Stimulated activated CD4-positive, alpha-beta T cell treated with anti-CD3 and anti-CD28 coated beads, Interleukin-4, amount 100 ng/mL, for 1 hour (primary cell): ENCODE measurements at regions not wholly inside any gene's neighbourhood (a gene's known extent, or its start where the extent isn't known, plus 50 kb on each side); places are given as distances from the start of the nearest gene placed in this dataset.

Experiments used
- DNase-seq: peaks from one replicate; pipeline ENCODE4 v3.0.0-alpha.2; 2020

DNA sequence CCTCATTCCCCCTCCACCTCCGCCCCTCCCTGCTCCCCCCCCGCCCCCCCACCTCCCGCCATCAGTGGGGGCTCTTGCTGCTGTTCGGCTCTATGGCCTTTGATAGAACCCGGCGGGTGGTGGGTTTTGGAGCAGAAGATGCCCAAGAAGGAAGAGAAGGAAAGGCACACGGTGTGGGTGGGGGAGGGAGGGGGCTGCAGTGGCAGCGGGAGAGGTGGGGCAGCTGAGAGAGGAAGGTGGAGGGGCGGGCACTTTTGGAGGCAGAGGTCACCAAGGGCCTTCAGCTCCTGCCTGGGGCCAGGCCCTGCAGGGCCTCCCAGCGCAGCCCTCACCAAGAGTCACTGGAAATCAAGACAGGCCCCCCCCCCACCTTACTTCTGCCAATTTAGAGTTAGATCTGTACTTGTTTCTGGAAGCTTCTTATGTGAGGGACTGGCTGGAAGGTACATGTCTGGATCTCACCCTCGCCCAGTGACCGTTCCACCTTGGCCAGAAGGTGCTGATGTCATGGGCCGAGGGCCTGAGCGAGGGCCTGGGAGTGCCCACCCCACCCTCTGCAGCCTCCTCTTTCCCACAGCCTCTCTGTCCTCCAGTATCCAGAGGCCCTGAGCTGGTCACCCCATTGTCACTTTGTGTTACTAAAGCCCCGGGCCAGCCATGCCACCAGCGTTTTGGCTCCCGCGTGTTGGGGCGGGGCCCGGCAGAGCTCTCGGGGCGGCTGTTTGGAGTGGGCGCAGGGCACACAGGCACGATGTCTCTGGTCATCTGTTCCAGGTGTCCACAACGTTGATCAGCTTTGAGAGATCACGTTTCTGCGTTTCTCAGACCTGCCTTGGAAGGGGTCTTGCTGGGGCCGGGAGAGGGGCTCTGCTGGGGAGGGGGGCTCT, 153.9 kb downstream of the KIF26A start:
- no peak for DNase-seq

DNA sequence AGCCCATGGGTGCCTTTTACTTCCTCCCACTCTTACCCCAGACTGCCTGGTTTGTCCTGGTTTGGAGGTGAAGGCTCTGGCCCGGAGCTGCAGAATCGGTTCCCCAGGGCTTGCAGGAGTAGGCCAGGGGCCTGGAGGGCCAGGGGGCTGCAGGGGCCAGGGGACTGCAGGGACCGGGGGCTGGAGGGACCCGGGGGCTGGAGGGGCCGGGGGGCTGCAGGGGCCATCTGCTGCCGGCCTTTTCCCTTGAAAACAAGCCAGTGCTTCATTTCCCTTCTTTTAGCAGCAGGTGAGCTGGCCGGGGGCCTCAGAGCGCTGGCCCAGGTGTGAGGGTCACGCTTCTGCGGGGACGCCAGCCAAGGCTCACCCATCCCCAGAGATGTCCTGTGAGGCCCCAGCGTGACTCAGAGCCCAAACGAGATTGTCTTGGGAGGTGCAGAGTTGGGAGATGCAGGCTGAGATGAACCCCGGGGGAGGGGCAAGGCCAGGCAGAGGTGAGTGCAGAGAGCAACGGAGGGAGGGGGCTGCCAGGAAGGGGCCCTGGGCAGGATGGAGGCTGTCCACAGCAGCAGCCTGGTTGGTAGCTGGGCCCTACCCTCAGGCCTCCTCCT, 154.9 kb downstream of the KIF26A start:
- DNase-seq = no peak

GRCh38 chr14:104293851-104294627, 155.7 kb downstream of the KIF26A start:
- DNase-seq = no peak

DNA sequence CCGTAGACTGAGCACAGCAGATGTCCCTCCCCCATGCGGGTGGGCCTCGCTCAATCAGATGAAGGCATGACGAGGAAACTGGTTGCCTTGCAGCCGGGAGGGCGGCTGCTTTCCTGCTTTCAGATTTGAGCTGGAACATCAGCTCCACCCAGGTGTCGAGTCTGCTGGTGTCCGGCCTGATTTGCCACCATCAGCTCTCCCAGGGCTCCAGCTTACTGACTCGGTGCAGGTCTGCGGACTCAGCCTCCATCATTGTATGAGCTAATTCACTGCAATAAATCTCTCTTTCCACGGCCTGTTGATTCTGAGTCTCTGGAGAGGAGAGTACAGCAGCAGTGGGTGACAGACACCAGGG, 156.2 kb downstream of the KIF26A start:
- DNase-seq = no peak

DNA sequence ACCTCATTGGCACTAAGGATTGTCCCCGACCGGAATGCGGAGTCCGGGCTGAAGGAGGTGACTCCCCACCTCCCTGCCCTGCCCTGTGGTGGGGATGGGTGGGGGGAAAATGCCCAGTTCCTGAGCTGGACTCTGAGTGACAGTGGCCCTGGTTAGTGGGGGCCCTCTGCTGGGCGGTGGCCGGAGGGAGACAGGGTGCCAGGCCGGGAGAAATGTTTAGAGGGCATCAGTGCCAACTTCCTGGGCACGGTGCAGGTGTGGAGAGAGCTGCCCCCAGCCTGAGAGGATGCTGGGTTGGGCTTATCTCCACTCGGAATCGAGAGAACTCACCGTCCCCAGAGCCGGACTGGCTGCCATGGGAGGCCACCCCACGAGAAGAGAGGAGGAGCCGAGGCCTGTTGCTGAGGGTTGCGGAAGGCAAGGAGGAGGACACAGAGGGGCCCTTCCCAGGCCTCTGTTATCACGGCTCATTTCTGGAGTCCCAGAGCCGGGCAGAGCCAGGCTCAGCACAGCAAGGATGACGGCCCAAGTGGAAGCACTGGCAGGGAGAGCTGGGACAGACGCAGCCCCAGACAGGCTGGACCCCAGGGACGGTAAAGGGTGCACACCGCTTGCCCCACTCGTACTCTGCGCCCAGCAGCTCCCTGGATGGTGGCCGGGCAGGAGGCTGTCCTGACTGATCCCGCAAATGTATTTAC, 156.7 kb downstream of the KIF26A start:
- DNase-seq = no peak

DNA sequence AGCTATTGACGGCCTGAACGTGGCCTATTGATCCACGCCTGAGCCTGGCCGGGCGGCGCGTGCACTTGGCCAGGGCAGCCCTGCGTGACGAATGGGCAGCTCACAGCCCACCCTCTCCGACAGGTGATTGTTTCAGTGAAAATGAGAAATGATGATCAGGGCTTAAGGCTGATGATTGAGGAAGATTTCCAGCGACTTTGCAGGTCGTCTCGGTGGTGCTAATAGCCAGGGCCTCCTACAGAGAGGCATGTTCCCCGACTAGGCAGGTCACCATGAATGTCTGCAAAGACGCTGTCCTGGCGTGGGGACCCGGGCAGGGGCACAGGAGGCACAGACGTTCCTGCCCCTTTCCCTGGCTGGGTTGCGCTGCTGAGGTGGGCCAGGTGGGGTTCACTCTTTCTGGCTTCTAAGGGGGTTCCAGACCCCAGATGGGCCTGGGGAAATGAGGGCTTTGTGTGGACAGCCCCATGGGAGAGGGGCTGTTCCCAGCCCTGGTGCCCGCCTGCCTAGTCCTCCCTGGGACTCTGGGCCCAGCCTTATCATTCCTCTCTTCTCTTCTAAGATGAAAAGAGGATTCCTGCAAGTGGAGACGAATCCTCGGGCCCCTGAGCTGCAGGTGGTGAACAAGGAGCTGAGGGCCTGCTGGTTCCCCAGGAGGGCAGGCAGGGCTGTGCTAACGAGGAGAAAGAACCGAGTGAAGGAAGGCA, 157.4 kb downstream of the KIF26A start:
- DNase-seq = no peak

DNA sequence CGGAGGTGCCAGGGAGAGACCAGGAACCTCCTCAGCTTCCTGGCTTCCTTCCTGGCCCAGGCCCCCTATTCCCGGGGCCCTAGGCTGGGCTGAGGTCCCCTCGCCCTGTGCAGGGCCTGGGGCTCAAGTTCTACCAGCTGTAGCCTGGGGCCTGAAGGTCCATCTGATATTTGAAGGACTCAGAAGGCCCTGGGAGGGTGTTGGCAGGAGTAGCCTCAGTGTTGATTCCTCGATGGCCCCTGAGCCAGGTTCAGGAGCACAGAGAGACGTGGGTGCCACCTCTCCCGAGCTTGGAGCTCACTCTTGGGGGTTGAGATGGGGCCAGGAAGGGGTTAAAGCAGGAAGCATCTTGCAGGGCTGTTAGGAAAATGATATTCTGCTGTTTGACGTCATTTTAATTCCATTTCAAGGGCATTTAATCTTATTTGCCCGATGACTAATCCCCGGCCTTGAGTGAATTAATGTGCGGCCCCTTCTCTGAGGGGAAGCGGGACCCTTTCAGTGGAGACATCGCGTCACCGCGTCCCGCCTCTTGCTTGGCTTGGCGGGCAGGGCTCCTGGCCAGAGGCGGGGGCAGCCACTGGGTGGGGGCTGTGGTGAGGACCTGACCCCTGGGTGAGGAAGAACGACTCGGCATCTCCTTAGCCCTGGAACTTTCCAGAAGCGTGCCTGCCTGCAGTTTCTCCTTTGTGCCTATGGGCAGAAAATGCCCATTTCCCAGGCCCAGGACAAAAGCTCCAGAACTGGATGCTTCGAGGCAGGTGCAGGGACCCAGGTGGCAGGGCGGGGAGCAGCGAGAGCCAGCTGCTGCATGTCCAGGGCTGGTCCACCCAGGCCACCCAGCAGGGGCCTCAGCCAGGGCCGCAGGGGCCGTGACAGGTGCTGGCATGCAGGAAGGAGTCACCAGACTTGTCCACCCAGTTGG, 158.3 kb downstream of the KIF26A start:
- no peak for DNase-seq

DNA sequence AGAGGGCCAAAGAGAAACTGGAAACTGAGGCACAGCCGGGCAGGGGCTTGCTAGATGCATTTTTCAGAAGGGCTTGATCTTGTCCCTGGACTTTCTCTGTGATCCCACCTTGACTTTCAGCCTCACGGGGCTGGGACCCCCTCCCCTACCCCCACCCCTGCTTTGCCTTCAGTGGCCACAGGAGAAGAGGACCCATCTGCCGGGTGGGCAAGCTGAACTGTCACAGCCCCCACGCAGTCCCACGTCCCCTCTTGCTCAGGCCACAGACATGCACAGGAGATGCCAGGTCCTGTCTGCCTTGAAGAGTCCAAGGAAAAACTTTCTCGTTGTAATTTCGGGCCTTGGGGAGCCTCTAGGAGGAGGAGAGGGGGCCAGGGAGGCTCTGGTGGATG, 158.9 kb downstream of the KIF26A start:
- no peak for DNase-seq

DNA sequence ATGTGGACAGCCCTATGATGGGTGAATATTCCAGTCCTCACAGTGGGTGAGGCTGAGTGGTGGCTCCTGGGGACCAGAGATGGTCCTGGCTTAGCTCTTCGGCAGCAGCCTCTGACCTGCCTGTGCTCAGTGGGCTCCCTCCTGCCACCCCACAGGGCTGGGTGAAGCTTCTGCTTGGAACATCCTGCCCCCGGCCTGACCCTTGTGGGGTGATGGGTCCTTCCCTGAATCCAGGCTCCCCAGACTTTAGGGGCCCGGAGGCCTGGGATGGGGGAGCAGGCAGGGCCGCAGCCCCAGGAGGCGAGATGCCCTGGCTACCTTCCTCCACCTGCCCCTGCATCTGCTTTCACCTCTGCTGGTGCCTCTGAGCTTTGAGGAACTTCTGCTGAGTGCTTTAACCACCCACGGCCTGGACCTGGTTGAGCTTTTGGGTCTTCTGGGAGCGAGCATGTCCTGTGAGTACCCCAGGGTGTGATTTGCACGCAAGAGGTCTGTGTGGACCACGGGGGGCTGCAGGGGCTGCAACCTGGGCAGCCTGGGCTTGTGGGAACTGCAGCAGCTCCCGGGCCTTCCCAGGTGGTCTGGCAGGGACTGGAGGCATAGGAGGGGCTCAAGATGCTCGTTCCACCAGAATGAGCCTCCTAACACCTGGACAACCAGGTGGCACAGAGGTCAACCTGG, 159.5 kb downstream of the KIF26A start:
- no peak for DNase-seq

DNA sequence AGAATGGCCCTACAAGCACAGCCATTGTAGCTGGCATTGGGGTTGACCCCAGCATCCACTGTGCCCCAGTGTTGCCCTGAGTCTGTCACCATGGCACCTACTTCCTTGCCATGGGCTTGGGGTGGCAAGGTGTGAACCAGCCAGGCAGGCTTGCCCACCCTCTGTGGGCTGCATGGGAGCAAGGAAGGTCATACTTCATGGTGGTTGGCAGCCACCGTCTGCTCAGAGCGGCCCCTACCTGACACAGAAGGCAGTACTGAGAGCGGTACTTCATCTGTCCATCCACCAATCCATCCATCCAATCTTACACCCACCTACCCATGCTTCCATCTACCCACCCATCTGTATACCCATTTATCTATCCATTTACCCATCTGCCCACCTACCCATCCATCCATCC, 160.1 kb downstream of the KIF26A start:
- no peak for DNase-seq

DNA sequence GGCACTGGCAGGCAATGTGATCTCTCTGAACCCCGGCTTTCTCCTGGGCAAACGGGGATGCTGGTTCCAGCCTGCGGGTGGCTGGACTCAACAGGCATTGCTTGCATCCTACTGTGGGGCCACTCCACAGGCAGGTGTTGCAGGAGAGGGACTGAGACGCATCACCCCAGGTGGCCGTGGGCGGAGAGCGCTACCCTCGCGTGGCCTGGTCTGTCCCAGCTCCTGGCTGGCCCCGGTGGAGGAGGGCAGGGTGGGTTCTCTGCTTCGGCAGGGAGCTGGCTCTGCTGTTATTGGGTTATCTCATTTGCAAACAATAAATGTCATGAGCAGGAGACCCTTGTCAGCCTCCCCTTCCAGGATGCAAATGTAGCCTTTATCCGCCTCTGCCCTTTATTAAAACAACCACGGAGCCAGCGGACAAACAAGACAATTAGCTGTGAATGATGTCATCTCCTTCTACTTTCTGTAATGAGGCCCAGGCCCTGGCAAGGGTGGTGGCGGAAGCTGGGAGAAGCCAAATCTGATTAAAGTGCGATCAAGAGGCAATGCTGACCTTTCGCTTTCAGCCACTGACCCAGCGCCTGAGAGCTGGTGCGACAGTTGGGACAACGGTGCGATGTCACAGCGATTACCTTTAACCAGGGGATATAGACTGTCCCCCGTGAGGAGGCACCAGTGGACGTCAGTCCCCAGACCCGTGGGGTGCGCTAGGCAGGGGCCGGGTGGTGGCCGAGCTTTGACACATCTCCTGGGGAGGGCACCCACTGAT, 161.8 kb downstream of the KIF26A start:
- DNase-seq = no peak

- DNase-seq = no peak
Observed at GRCh38 chr14:104301731-104302460, 163.5 kb downstream of the KIF26A start.

DNA sequence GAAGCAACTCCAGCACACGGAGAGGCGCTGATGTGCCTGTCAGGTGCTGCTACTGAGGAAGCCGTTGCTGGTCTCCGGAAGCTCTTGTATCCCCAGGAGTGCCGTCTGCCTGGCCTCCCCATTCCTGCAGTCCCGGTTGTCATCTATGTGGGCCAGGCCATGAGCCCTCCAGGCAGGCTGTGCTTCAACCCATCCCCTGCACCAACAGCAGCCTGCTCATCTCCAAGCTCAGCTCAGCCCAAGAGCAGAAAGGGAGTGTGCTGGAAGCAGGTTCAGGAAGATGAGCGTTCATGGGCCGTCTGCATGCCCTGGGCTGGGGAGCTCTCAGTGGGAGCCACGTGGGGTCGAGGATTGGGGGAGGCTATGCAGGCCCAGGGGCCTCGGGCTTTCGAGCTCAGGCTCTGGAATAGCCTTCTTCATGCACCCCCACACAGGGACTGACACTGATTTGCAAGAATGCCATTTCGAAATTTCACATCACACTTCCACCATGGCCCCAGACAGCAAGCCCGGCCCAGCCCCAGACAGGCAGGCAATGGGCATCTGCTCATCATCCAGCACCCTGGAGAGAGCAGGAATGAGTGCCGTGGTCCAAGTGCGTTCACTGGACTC, 164.5 kb downstream of the KIF26A start:
- DNase-seq = no peak

DNA sequence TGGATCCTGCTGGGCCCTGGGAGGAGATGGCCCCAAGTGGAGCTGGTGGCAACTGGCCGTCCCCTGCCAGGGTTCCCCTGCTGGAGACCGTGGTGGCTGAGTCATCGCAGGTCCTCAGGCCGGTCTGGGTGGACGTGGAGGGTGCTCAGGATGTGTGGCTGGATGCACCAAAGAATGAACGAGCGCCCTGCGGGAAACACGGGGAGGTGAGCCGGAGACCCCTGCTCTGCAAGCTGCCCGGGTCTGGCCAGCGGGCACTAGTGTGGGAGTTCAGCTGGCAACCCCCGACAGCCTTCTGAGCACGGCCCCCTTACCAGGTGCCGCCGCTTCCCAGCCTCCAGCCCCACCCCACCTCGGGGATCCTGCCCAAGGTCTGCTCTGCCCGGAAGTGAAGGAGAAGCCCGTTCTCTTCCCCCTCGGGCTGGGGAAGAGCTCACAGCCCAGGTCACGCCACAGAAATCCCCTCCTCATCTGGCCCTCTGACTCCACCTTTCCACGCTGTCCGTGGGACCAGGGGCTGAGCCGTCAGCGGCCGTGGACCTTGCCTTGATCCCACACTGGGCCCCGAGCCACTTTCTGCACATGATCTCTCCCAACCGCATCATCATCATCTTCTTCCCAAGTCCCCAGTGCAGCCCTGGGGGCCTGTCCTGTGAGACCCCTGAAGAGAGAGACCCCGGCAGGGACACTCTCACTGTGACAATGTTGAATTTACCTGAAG, 165.5 kb downstream of the KIF26A start:
- DNase-seq = no peak

DNA sequence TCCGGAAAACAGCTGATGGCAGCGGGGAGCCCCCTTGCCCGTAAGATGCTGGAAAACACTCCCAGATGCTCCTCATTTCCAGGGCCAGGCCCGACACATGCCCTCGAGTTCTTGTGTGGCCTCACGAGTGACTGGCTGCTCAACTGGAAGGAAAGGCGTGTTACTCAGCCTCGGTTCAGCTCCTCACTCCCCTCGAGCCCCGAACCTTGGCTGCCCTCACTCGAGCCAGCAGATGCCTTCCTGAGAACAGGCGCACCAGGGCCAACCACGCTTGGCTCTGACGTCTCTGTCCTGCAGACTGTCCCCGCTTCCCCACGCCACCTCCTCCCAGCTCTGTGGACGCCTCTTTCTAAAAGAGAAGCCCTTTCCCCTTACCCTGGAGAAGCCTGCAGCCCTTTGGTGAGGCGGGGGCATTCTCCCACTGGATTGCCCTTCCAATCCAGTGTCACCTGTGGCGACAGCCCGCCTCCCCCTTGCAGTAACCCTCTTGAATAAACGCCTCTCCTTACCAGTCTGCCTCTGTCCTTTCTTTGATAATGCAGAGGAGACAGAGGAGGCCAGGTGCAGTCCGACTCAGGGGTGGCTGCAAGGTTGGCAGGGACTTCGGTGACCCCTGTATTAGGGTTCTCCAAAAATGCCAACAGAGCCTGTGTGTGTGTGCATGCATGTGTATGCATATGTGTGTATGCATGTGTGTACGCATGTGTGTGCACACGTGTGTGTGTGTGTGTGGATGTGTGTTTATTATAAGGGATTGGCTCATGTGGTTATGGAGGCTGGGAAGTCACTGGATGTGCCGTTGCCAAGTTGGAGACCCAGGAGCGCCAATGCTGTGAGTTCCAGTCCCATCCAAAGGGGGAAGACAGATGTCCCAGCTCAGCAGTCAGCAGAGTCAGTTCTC, 166.3 kb downstream of the KIF26A start:
- DNase-seq = no peak

DNA sequence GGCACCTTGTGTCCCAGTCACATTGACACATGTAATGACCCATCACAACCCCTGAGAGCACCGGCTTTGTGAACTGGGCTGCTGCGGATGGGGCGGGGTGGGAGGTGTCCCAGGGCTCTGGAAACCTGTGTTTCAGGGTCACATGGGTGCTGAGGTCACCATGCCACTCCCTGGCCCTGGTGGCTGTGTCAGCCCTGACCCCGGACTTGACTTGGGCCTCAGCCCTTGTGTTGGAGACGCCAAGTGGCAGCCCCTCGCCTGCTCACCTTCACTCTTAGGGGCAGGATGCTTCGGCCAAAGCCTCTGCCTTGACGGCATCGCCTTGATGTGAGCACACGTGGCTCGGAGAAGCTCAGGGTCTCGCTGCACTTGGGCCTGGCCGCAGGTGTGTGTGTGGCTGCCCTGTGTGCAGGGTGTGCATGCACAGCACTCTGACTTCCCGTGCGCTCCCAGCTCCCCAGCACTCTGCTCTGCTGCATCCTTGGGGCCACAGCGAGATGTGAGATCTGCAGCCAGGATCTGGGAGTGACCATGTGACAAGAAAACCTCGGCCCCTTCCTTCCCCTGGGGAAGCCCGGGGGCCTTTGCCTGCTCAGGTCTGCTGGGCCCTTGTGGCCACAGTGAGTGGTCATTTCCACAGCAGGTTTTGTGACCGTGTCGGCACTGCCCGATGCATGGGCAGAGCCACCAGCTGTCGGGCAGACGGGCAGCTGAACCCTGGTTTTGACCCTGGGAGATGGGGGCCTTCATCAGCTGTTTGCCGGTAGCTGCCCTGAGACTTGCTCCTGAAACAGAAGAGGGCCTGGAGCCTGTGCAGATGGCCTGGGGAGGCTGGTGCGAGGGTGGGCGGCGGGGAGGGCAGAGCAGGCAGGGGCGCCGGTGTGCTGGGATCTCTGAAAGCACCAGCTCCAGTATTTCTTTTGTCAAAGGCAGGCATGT, 167.4 kb downstream of the KIF26A start:
- DNase-seq = no peak
